ENCODE measurements at regions not wholly inside any gene's neighbourhood (a gene's known extent, or its start where the extent isn't known, plus 50 kb on each side); places are given as distances from the start of the nearest gene placed in this dataset.

GRCh38 chr3:116969135-116969534, 259.6 kb downstream of the TUSC7 start:
- Histone ChIP-seq H2BK5ac (ENCODE audit: low read depth, low read length) (no peak overlapping the region), H2BK12ac (ENCODE audit: low read depth, low read length) (no peak overlapping the region), H2BK20ac (ENCODE audit: low read length) (no peak overlapping the region), H3K56ac (replicated peaks; ENCODE audit: insufficient read length, low read depth, low read length) (no peak overlapping the region), H3K4me3 (ENCODE audit: extremely low read depth in 1 of 4, insufficient read depth in 2 of 4, low read depth in 3 of 4, low read length in 4 of 4) (no peak overlapping the region), H4K8ac (ENCODE audit: extremely low read depth, insufficient read depth, low read length) (no peak overlapping the region), H3K14ac (ENCODE audit: insufficient read length) (no peak overlapping the region), H3K79me2 (ENCODE audit: control insufficient read depth in 1 of 2, insufficient read depth in 2 of 2, low read length in 2 of 2) (no peaks in the 10 kb centered on the region), H4K20me1 (replicated peaks in 1 of 2; ENCODE audit: control insufficient read depth in 1 of 2, insufficient read depth in 2 of 2, low read length in 2 of 2) (no peaks in the 10 kb centered on the region), H3K18ac (ENCODE audit: extremely low read depth, low read length) (no peak overlapping the region), H3K27ac (ENCODE audit: low read depth, low read length) (no peak overlapping the region), H3K27me3 (replicated peaks in 1 of 4; ENCODE audit: control insufficient read depth in 3 of 4, extremely low read depth in 1 of 4, insufficient read depth in 3 of 4, low read length in 3 of 4) (peaks cover 0 to 1% (median 0%) of the 10 kb centered on the region in 4 experiments; a peak in 1 of 7 replicates), H3K9me3 (ENCODE audit: insufficient read depth in 2 of 2, low read depth in 1 of 2, low read length in 1 of 2) (no peaks in the 10 kb centered on the region), H2AK5ac (ENCODE audit: low read depth, low read length) (no peak overlapping the region), H3K4me1 (replicated peaks in 1 of 4; ENCODE audit: control insufficient read depth in 3 of 4, insufficient read depth in 4 of 4, low read length in 3 of 4) (no peaks in the 10 kb centered on the region), H4K5ac (ENCODE audit: insufficient read length, low read depth, low read length) (no peak overlapping the region), H2BK120ac (replicated peaks; ENCODE audit: low read depth, low read length) (no peak overlapping the region), H3K4ac (replicated peaks; ENCODE audit: insufficient read length, low read depth, low read length) (no peak overlapping the region), H3K23me2 (ENCODE audit: low read depth, low read length) (no peaks in the 10 kb centered on the region), H3K36me3 (ENCODE audit: control insufficient read depth in 2 of 4, insufficient read depth in 4 of 4, low read length in 3 of 4) (no peaks in the 10 kb centered on the region), H3K4me2 (ENCODE audit: insufficient read depth in 1 of 2, low read depth in 2 of 2, low read length in 2 of 2) (no peak overlapping the region), H3K23ac (ENCODE audit: insufficient read length) (no peak overlapping the region), H2AFZ (ENCODE audit: low read length) (no peak overlapping the region), H4K91ac (replicated peaks; ENCODE audit: insufficient read length, low read length) (no peak overlapping the region), H3K9ac (replicated peaks in 1 of 4; ENCODE audit: extremely low read depth in 1 of 4, low read depth in 3 of 4, low read length in 3 of 4) (no peak overlapping the region), H3K79me1 (ENCODE audit: low read depth, low read length) (no peaks in the 10 kb centered on the region), H2BK15ac (ENCODE audit: low read length) (no peak overlapping the region)
- ChIA-PET CTCF (ENCODE audit: partially characterized antibody) (no interaction called here), POLR2A (ENCODE audit: partially characterized antibody) (no interaction called here)
- FAIRE-seq, result no peak
- TF ChIP-seq SIN3A (conservative IDR thresholded peaks at IDR 0.05 in 1 of 2, IDR thresholded peaks at IDR 0.05 in 1 of 2; ENCODE audit: low read depth in 1 of 2, low read length in 2 of 2), result no peak
- TF ChIP-seq CBX8 (IDR thresholded peaks at IDR 0.05; ENCODE audit: borderline replicate concordance, low read depth, low read length), result no peak
- TF ChIP-seq USF2 (IDR thresholded peaks at IDR 0.05; ENCODE audit: low read length), result no peak
- TF ChIP-seq RBBP5 (IDR thresholded peaks at IDR 0.05; ENCODE audit: borderline replicate concordance, low read depth, low read length), result no peak
- TF ChIP-seq GABPA (IDR thresholded peaks at IDR 0.05; ENCODE audit: borderline replicate concordance, insufficient read depth, low read length), result no peak
- TF ChIP-seq TBP (IDR thresholded peaks at IDR 0.05; ENCODE audit: low read depth, low read length), result no peak
- no peak for TF ChIP-seq BCL11A (IDR thresholded peaks at IDR 0.05; ENCODE audit: low read depth in 2 of 2, low read length in 2 of 2)
- TF ChIP-seq SIX5 (IDR thresholded peaks at IDR 0.05; ENCODE audit: low read depth, low read length), result no peak
- TF ChIP-seq SP2 (IDR thresholded peaks at IDR 0.05; ENCODE audit: low read length), result no peak
- TF ChIP-seq JUND (IDR thresholded peaks at IDR 0.05; ENCODE audit: low read length), result no peak
- TF ChIP-seq SIRT6 (IDR thresholded peaks at IDR 0.05; ENCODE audit: low read length), result no peak
- DNase-seq (ENCODE audit: low read depth in 1 of 2, low spot score in 2 of 2), result no peak
- 90% methylated on average over 6 of the region's 6 CpGs; no CpG with 5 or more reads in 1 of the 2 experiments for WGBS, 2 experiments (ENCODE audit: extremely low coverage in 1 of 2, insufficient coverage in 1 of 2, insufficient read length in 1 of 2, insufficient replicate concordance in 2 of 2, low coverage in 1 of 2, low lambda C conversion rate in 2 of 2, missing lambda C conversion rate in 1 of 2)
